GM12878 (cell line): ENCODE measurements at regions not wholly inside any gene's neighbourhood (a gene's known extent, or its start where the extent isn't known, plus 50 kb on each side); places are given as distances from the start of the nearest gene placed in this dataset.

Experiments
- ATAC-seq: fragments of 200-7000 bp; cut with Tn5 transposase; 3 replicates; pipeline ENCODE4 v1.9.1; 2020; ENCODE audit warnings: mild to moderate bottlenecking, moderate library complexity
- BruUV-seq: library from RNA; stranded (reverse); fragments of 400-500 nt; replicated peaks from 2 replicates; lab custom pipeline; 2021; lab: Mats Ljungman, UMichigan
- CTCF ChIA-PET: fragments of 300-600 bp; sonication (Branson Sonifier 250); formaldehyde crosslinking; extraction: SDS; loops from one replicate; lab custom pipeline; 2021; ENCODE audit warnings: inconsistent platforms; lab: Yijun Ruan, JAX
- POLR2A ChIA-PET: fragments of 350-600 bp; formaldehyde crosslinking; extraction: SDS; loops from one replicate; lab custom pipeline; 2021; ENCODE audit warnings: inconsistent platforms; lab: Charles Lee
- RAD21 ChIA-PET: fragments of 300-600 bp; sonication (Branson Sonifier 250); formaldehyde crosslinking; loops from one replicate; lab custom pipeline; 2023; ENCODE audit warnings: antibody characterized with exemption; ENCODE audit not compliant: unreplicated experiment; lab: Charles Lee
- SMC1A ChIA-PET: fragments of 300-600 bp; sonication (Branson Sonifier 250); formaldehyde crosslinking; loops from one replicate; lab custom pipeline; 2023; ENCODE audit not compliant: unreplicated experiment, uncharacterized antibody; lab: Charles Lee
- DNase-seq: peaks from one replicate; pipeline ENCODE4 v3.0.0-alpha.2; 2011; ENCODE audit warnings: low read depth, low spot score
- FAIRE-seq: peaks from 3 replicates; lab custom pipeline; 2011; peaks lifted over from hg19 to GRCh38; lab: Jason Lieb, UNC
- H2AFZ ChIP-seq: 2 replicates; pipeline ENCODE4 v1.6.0; 2011; ENCODE audit warnings: low read depth, low read length, control low read depth; ENCODE audit not compliant: control insufficient read depth
- H3K27ac ChIP-seq: 2 replicates; pipeline ENCODE4 v1.5.1; 2011; ENCODE audit warnings: control low read depth; ENCODE audit not compliant: control insufficient read depth, insufficient read depth
- H3K27me3 ChIP-seq, 2 experiments: replicated peaks in 1 of 2; 2 replicates each; pipeline versions ENCODE4 v1.6.0 to v1.6.1; 2011; ENCODE audit warnings: low read length in 1 of 2; ENCODE audit not compliant: control insufficient read depth in 2 of 2, insufficient read depth in 2 of 2
- H3K36me3 ChIP-seq, 2 experiments: 2 replicates each; pipeline ENCODE4 v1.5.1; 2011; ENCODE audit warnings: low read length in 1 of 2; ENCODE audit not compliant: control insufficient read depth in 2 of 2, insufficient read depth in 2 of 2
- H3K4me1 ChIP-seq: 2 replicates; pipeline ENCODE4 v1.6.1; 2011; ENCODE audit warnings: mild to moderate bottlenecking, low read length, moderate library complexity, mixed read lengths; ENCODE audit not compliant: control insufficient read depth, insufficient read depth
- H3K4me2 ChIP-seq: 2 replicates; pipeline ENCODE4 v1.6.0; 2011; ENCODE audit warnings: control low read depth; ENCODE audit not compliant: control insufficient read depth, insufficient read depth
- H3K4me3 ChIP-seq: fragments of 200-600 bp; sonication (generic); 2 replicates; pipeline ENCODE4 v1.5.1; 2016
- H3K79me2 ChIP-seq: 2 replicates; pipeline ENCODE4 v1.6.0; 2011; ENCODE audit warnings: low read length; ENCODE audit not compliant: control insufficient read depth, insufficient read depth
- H3K9ac ChIP-seq: 2 replicates; pipeline ENCODE4 v1.8.0; 2011; ENCODE audit warnings: low read length, control low read depth, mixed read lengths; ENCODE audit not compliant: control insufficient read depth, insufficient read depth
- H3K9me3 ChIP-seq: replicated peaks from 3 replicates; pipeline ENCODE4 v1.5.1; 2011; ENCODE audit warnings: mild to moderate bottlenecking, low read length; ENCODE audit not compliant: control insufficient read depth, insufficient read depth
- H4K20me1 ChIP-seq: 2 replicates; pipeline ENCODE4 v1.6.0; 2011; ENCODE audit not compliant: control insufficient read depth, insufficient read depth
- BMI1 ChIP-seq: fragments of 450-650 bp; IDR thresholded peaks from 2 replicates; pipeline ENCODE4 v1.6.1; 2016; ENCODE audit warnings: mild to moderate bottlenecking, moderate library complexity, borderline replicate concordance
- EED ChIP-seq: sonication (generic); IDR thresholded peaks from 2 replicates; pipeline ENCODE4 v1.6.1; 2016; ENCODE audit warnings: antibody characterized with exemption, low read depth
- HDAC2 ChIP-seq: fragments of 200-600 bp; sonication (generic); IDR thresholded peaks from 2 replicates; pipeline ENCODE4 v1.6.1; 2017
- JUND ChIP-seq: IDR thresholded peaks from 2 replicates; pipeline ENCODE4 v1.6.1; 2012; ENCODE audit warnings: low read depth, mild to moderate bottlenecking, low read length, improper control_type of control experiment, moderate library complexity
- NR2C1 ChIP-seq: fragments of 450-650 bp; IDR thresholded peaks from 2 replicates; pipeline ENCODE4 v1.6.1; 2017; ENCODE audit warnings: antibody characterized with exemption, mild to moderate bottlenecking, moderate library complexity
- POU2F2 ChIP-seq: IDR thresholded peaks from 3 replicates; pipeline ENCODE4 v1.6.1; 2011; ENCODE audit warnings: low read depth, mild to moderate bottlenecking, low read length, borderline replicate concordance
- RCOR1 ChIP-seq: conservative IDR thresholded peaks from 2 replicates; pipeline ENCODE4 v1.6.1; 2012; ENCODE audit warnings: low read depth, low read length, improper control_type of control experiment
- SPI1 ChIP-seq: IDR thresholded peaks from 2 replicates; pipeline ENCODE4 v1.6.1; 2011; ENCODE audit warnings: low read depth, mild to moderate bottlenecking, low read length, moderate library complexity, borderline replicate concordance; ENCODE audit not compliant: insufficient read depth
- TAF1 ChIP-seq: IDR thresholded peaks from 2 replicates; pipeline ENCODE4 v1.6.1; 2011; ENCODE audit warnings: mild to moderate bottlenecking, low read depth, low read length, borderline replicate concordance
- TCF12 ChIP-seq: IDR thresholded peaks from 2 replicates; pipeline ENCODE4 v1.6.1; 2011; ENCODE audit warnings: low read depth, mild to moderate bottlenecking, low read length
- YY1 ChIP-seq: IDR thresholded peaks from 2 replicates; pipeline ENCODE4 v1.6.1; 2011; ENCODE audit warnings: low read depth, mild to moderate bottlenecking, low read length
- ZZZ3 ChIP-seq: IDR thresholded peaks from 2 replicates; pipeline ENCODE4 v1.6.1; 2011; ENCODE audit warnings: low read depth; ENCODE audit not compliant: control insufficient read depth, insufficient read length
- WGBS: methylation state at CpG from one replicate; pipeline ENCODE4 v1.1.6; 2016; ENCODE audit warnings: low lambda C conversion rate; ENCODE audit not compliant: insufficient replicate concordance, insufficient coverage; ENCODE audit errors: missing lambda C conversion rate; 5-methylcytosine and 5-hydroxymethylcytosine counted together
- in situ Hi-C: fragments of 300-500 bp; cut with MboI; formaldehyde crosslinking; loops from 9 replicates; pipeline ENCODE4 v1.14.3; 2018; ENCODE audit warnings: mixed read lengths
- intact Hi-C: fragments of 100-400 bp; cut with micrococcal nuclease; formaldehyde crosslinking; loops from one replicate; pipeline ENCODE4 v1.14.2; 2022; ENCODE audit not compliant: unreplicated experiment
- TF ChIP-seq, protein P1 (sequence below): fragments of 450-650 bp; IDR thresholded peaks from 2 replicates; pipeline ENCODE4 v1.6.1; 2016; ENCODE audit warnings: mild to moderate bottlenecking
- TF ChIP-seq, protein P2 (sequence below): fragments of 450-650 bp; IDR thresholded peaks from 2 replicates; pipeline ENCODE4 v1.6.1; 2017; ENCODE audit warnings: mild to moderate bottlenecking
- TF ChIP-seq, protein P3 (sequence below), 3 experiments: IDR thresholded peaks in 2 of 3; conservative IDR thresholded peaks in 1 of 3; 2 replicates each; pipeline ENCODE4 v1.5.1; 2011; ENCODE audit warnings: low read depth in 3 of 3, low read length in 3 of 3, mild to moderate bottlenecking in 3 of 3, control low read depth in 2 of 3, moderate library complexity in 2 of 3, inconsistent platforms in 1 of 3, mixed read lengths in 1 of 3; ENCODE audit not compliant: control insufficient read depth in 2 of 3, insufficient read depth in 1 of 3; ENCODE audit errors: extremely low read depth in 1 of 3
- TF ChIP-seq, protein P4 (sequence below): fragments of 150-350 bp; IDR thresholded peaks from 2 replicates; pipeline ENCODE4 v1.6.1; 2016; ENCODE audit warnings: low read depth, low read length

DNA sequence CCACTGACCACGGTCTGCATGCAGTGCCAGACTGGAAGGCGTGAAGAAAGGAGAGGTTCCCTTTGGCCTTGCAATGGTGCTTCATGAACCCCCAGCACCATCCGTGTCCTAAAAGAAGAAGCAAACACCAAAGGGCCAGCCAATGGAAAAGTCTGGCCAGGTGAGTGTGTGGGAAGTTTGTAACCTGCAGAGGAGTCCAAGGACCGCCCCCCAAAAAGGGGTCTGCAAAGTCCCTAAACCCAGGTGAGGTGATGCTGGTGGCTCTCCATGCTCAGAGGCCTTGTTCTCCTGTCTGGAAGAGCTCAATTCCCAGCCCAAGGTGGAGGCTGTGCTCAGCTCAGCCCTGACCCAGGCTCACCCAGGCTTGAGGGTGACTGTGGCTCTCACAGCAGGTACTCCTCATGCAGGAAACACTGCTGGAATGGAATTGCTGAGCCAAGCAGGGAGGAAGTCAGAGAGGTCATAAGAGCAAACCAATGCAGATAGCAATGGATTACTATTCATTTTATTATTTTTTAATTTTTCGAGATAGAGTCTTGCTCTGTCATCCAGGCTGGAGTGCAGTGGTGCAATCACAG lies 52.4 kb upstream of the NANOS1 start:
- no peak for FAIRE-seq
- no peak for TF ChIP-seq RCOR1
- TF ChIP-seq, protein P1, sequence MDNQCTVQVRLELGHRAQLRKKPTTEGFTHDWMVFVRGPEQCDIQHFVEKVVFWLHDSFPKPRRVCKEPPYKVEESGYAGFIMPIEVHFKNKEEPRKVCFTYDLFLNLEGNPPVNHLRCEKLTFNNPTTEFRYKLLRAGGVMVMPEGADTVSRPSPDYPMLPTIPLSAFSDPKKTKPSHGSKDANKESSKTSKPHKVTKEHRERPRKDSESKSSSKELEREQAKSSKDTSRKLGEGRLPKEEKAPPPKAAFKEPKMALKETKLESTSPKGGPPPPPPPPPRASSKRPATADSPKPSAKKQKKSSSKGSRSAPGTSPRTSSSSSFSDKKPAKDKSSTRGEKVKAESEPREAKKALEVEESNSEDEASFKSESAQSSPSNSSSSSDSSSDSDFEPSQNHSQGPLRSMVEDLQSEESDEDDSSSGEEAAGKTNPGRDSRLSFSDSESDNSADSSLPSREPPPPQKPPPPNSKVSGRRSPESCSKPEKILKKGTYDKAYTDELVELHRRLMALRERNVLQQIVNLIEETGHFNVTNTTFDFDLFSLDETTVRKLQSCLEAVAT = no peak
- TF ChIP-seq ZZZ3 = no peak
- TF ChIP-seq TCF12 = no peak
- no peak for TF ChIP-seq BMI1
- TF ChIP-seq, protein P2, sequence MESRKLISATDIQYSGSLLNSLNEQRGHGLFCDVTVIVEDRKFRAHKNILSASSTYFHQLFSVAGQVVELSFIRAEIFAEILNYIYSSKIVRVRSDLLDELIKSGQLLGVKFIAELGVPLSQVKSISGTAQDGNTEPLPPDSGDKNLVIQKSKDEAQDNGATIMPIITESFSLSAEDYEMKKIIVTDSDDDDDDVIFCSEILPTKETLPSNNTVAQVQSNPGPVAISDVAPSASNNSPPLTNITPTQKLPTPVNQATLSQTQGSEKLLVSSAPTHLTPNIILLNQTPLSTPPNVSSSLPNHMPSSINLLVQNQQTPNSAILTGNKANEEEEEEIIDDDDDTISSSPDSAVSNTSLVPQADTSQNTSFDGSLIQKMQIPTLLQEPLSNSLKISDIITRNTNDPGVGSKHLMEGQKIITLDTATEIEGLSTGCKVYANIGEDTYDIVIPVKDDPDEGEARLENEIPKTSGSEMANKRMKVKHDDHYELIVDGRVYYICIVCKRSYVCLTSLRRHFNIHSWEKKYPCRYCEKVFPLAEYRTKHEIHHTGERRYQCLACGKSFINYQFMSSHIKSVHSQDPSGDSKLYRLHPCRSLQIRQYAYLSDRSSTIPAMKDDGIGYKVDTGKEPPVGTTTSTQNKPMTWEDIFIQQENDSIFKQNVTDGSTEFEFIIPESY = no peak
- no peak for TF ChIP-seq TAF1
- TF ChIP-seq NR2C1 = no peak
- no peak for TF ChIP-seq EED
- no peak for TF ChIP-seq YY1
- no peak for TF ChIP-seq HDAC2
- no peak for TF ChIP-seq JUND
- TF ChIP-seq, protein P3, sequence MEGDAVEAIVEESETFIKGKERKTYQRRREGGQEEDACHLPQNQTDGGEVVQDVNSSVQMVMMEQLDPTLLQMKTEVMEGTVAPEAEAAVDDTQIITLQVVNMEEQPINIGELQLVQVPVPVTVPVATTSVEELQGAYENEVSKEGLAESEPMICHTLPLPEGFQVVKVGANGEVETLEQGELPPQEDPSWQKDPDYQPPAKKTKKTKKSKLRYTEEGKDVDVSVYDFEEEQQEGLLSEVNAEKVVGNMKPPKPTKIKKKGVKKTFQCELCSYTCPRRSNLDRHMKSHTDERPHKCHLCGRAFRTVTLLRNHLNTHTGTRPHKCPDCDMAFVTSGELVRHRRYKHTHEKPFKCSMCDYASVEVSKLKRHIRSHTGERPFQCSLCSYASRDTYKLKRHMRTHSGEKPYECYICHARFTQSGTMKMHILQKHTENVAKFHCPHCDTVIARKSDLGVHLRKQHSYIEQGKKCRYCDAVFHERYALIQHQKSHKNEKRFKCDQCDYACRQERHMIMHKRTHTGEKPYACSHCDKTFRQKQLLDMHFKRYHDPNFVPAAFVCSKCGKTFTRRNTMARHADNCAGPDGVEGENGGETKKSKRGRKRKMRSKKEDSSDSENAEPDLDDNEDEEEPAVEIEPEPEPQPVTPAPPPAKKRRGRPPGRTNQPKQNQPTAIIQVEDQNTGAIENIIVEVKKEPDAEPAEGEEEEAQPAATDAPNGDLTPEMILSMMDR (IDR thresholded peaks at IDR 0.05 in 2 of 3, conservative IDR thresholded peaks at IDR 0.05 in 1 of 3; ENCODE audit: control insufficient read depth in 2 of 3, extremely low read depth in 1 of 3, insufficient read depth in 1 of 3, low read depth in 3 of 3, low read length in 3 of 3) = no peak
- TF ChIP-seq, protein P4, sequence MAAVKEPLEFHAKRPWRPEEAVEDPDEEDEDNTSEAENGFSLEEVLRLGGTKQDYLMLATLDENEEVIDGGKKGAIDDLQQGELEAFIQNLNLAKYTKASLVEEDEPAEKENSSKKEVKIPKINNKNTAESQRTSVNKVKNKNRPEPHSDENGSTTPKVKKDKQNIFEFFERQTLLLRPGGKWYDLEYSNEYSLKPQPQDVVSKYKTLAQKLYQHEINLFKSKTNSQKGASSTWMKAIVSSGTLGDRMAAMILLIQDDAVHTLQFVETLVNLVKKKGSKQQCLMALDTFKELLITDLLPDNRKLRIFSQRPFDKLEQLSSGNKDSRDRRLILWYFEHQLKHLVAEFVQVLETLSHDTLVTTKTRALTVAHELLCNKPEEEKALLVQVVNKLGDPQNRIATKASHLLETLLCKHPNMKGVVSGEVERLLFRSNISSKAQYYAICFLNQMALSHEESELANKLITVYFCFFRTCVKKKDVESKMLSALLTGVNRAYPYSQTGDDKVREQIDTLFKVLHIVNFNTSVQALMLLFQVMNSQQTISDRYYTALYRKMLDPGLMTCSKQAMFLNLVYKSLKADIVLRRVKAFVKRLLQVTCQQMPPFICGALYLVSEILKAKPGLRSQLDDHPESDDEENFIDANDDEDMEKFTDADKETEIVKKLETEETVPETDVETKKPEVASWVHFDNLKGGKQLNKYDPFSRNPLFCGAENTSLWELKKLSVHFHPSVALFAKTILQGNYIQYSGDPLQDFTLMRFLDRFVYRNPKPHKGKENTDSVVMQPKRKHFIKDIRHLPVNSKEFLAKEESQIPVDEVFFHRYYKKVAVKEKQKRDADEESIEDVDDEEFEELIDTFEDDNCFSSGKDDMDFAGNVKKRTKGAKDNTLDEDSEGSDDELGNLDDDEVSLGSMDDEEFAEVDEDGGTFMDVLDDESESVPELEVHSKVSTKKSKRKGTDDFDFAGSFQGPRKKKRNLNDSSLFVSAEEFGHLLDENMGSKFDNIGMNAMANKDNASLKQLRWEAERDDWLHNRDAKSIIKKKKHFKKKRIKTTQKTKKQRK = no peak
- no peak for TF ChIP-seq SPI1
- TF ChIP-seq POU2F2 = no peak

More for the DNA sequence above, 52.4 kb upstream of the NANOS1 start:
- Histone ChIP-seq H3K9ac (no peak overlapping the region), H3K36me3 (no peaks in the 10 kb centered on the region), H3K79me2 (no peaks in the 10 kb centered on the region), H3K27ac (no peak overlapping the region), H2AFZ (no peak overlapping the region), H3K9me3 (no peaks in the 10 kb centered on the region; the same call in 2 of the 3 replicates), H3K4me1 (no peaks in the 10 kb centered on the region), H3K4me2 (no peak overlapping the region), H4K20me1 (no peaks in the 10 kb centered on the region), H3K27me3 (peaks cover 0 to 5% of the 10 kb centered on the region in 2 experiments; a peak in 1 of 4 replicates), H3K4me3 (no peak overlapping the region)
- in situ Hi-C loops = no loop called here
- intact Hi-C loops = no loop called here
- ChIA-PET SMC1A (no interaction called here), RAD21 (no interaction called here), CTCF (no interaction called here), POLR2A (no interaction called here)
- no peak for ATAC-seq
- WGBS = 24% methylated on average over 5 of the region's 5 CpGs
- no TSS peak for BruUV-seq
- DNase-seq = no peak
